HEK293T (cell line): ENCODE measurements at regions not wholly inside any gene's neighbourhood (a gene's known extent, or its start where the extent isn't known, plus 50 kb on each side); places are given as distances from the start of the nearest gene placed in this dataset.

Experiments
- FOXM1 ChIP-seq: fragments of 450-650 bp; IDR thresholded peaks from 2 replicates; pipeline ENCODE4 v1.6.1; 2017; ENCODE audit warnings: mild to moderate bottlenecking, borderline replicate concordance
- HDGF ChIP-seq: fragments of 450-650 bp; IDR thresholded peaks from 2 replicates; pipeline ENCODE4 v1.6.1; 2017; ENCODE audit warnings: antibody characterized with exemption, borderline replicate concordance
- LEF1 ChIP-seq: fragments of 450-650 bp; IDR thresholded peaks from 2 replicates; pipeline ENCODE4 v1.6.1; 2017; ENCODE audit warnings: mild to moderate bottlenecking, borderline replicate concordance
- SUZ12 ChIP-seq: fragments of 450-650 bp; IDR thresholded peaks from 2 replicates; pipeline ENCODE4 v1.6.1; 2016; ENCODE audit warnings: mild to moderate bottlenecking
- TARDBP ChIP-seq: fragments of 450-650 bp; IDR thresholded peaks from 2 replicates; pipeline ENCODE4 v1.6.1; 2016

DNA sequence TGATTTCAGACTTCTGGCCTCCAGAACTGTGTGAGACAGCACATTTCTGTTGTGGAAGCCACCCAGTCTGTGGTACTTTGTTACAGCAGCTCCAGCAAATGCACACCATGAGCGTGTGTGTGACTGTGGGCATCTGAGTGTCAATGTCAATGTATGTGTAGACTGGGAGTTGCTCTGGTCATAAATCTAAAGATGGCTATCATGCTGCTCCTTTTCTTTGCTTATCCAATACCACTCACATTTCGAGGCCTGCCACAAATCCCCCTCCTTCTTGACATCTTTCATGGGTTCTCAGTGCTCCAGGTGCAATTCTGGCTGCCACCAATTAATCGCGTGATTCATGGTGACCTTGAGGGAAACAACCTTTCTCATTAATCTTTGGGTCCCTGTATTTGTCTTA lies 141.2 kb downstream of the RWDD3 start:
- TF ChIP-seq FOXM1 (no peak), SUZ12 (no peak), LEF1 (no peak), HDGF (no peak), TARDBP (no peak)
